GM21576 (cell line): ENCODE measurements at regions not wholly inside any gene's neighbourhood (a gene's known extent, or its start where the extent isn't known, plus 50 kb on each side); places are given as distances from the start of the nearest gene placed in this dataset.

Experiments used
- ATAC-seq: cut with Tn5 transposase; IDR thresholded peaks from one replicate; pipeline ENCODE4 v1.9.1; 2021; ENCODE audit warnings: mild to moderate bottlenecking, moderate library complexity; ENCODE audit not compliant: unreplicated experiment

DNA sequence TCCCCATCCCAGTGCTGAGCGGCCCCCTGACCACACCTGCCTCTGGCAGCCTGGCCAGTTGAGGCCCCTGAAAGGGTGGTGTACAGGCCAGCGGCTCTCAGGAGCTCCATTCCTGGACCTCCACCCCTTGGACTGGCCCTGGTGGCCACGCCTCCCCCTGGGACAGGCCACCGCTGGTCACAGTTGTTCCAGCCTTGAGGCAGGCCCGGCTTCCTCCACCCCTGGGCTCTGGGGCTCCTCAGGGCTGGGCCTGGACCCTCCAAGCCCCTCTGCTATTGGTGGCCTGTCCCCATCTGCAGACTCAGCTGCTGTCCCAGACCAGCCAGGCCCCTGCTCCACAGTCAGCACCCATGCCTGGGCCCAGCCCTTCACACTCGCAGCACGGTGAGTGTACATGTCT is 93.2 kb upstream of the NKX1-1 start:
- no peak for ATAC-seq

DNA sequence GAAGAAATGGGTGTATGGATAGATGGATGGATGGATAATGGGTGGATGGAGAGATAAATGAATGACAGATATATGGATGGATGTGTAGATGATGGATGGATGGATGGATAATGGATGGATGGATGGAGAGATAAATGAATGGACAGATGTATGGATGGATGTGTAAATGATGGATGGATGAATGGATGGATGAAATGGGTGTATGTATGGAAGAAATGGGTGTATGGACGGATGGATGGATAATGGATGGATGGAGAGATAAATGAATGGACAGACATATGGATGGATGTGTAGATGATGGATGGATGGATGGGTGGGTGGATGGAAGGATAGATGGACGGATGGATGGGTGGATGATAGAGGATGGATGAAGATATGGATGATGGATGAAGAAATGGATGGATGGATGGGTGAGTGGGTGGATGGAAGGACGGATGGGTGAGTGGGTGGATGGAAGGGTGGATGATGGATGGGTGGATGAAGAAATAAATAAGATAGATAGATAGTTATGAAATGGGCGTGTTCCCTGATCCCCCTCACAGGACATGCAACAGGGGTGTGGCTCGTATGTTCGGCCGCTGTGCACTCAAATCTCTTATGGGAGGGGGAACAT is 91.1 kb upstream of the NKX1-1 start:
- ATAC-seq: no peak

GRCh38 chr4:1496116-1496642 is 89.9 kb upstream of the NKX1-1 start:
- ATAC-seq: no peak

DNA sequence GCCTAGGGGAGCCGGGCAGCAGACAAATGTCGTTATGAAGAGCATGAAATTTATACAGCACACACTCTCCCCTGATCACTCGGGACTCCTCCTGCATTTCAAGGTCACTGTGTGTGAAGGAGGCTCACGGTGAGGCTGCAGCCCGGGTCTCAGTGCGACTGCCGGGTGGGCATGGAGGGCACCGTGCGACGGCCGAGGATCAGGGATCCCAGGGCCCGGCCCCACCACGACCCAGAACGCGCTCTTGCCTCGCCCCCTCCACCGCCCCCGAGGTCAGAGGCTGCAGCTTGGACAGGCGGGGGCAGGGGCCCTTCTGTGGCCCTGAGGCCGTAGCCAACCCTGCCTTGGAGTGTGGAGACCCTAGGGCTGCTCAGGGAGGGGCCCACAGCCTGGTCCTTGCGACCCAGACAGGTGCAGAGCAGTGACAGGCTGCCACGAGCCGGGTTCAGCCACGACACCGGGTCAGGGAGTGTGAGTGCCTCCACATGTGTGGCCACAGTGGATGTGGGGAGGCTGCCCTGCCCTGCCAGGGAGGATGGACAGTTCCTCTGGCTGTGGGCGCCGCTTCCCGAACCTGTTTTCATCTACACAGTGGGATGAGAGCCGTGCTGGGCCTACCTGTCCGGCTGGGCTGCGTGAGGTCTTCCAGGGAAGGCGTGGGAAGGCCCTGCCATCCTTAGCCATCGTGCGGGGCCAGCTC is 89.3 kb upstream of the NKX1-1 start:
- no peak for ATAC-seq

GRCh38 chr4:1494416-1495315 is 88.4 kb upstream of the NKX1-1 start:
- ATAC-seq: no peak

- no peak for ATAC-seq
Observed at GRCh38 chr4:1493540-1494287, 87.5 kb upstream of the NKX1-1 start.

GRCh38 chr4:1492651-1493539 is 86.7 kb upstream of the NKX1-1 start:
- no peak for ATAC-seq

GRCh38 chr4:1492142-1492457 is 85.9 kb upstream of the NKX1-1 start:
- ATAC-seq: no peak

DNA sequence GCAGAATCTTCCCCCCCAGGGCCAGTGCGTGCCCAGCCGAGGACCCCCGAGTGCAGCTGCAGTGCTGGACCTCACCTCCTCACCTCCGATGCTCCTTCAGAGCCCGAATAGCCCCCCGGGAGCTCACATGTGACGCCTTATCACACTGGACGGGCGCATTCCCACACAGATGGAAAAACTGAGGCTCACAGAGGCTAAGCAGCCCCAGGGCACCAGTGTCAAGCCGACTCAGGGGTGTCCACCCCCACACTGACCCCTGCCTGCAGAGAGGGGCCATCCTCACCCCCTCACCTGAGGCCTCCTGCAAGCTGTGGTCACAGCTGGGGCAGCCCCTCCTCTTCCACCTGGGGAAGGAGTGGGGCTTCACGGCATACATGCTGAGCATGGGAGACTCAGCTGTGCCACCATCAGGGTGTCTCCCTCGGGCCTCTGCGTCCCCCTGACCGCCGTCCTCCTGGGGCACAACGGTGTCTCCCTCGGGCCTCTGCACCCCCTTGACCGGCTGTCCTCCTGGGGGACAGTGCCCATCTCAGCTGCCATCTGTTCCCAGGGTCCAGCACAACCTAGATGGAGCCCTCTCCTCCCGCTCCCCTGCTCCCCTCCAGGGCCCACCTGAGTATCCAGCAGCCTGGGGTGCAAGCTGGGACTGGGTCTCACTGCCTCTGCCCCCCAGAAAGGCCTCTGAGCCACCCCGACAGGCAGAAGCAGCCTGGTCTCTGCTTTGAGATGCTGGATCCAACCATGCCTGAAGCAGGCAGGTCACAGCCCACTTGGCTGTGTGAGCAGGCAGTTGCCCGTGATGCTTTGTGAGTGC is 85.3 kb upstream of the NKX1-1 start:
- ATAC-seq: no peak

- no peak for ATAC-seq
Observed at GRCh38 chr4:1490654-1491327, 84.5 kb upstream of the NKX1-1 start.

GRCh38 chr4:1490011-1490653 is 83.9 kb upstream of the NKX1-1 start:
- no peak for ATAC-seq

GRCh38 chr4:1489639-1489995 is 83.4 kb upstream of the NKX1-1 start:
- no peak for ATAC-seq

- ATAC-seq: no peak
Observed at GRCh38 chr4:1488831-1489638, 82.8 kb upstream of the NKX1-1 start.

GRCh38 chr4:1488357-1488756 is 82.1 kb upstream of the NKX1-1 start:
- ATAC-seq: no peak

DNA sequence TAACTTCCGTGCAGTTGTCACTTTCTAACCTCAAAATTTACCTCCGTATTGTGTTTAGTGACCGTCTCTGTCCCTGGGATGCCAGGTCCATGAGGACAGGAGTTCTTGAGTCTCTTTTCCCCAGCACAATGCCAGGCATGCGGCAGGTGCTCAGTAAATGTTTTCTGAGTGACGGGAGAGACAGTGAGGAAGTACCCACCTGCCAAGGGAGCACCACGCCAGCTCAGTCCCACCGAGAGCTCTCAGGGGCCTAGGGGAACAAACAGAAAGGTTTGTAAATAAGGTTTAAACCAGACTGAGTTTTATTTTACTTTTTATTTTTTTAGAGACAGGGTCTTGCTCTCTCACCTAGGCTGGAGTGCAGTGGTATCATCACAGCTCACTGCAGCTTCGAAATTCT is 81.5 kb upstream of the NKX1-1 start:
- ATAC-seq: no peak

DNA sequence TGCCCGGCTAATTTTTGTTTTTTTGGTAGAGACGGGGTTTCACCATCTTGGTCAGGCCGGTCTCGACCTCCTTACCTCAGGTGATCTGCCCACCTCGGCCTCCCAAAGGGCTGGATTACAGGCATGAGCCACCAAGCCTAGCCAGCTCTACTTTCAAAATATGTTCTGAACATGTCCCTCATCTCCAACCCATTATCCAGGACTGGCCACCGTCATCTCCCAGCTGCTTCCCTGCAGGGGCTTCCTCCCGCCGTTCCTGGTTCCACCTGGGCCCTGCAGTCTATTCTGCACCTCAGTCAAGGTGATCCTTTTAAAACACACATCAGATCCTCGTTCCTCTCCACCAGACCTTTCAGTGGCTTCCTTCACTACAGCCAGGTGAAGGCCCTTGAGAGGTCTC is 80.9 kb upstream of the NKX1-1 start:
- ATAC-seq: no peak

DNA sequence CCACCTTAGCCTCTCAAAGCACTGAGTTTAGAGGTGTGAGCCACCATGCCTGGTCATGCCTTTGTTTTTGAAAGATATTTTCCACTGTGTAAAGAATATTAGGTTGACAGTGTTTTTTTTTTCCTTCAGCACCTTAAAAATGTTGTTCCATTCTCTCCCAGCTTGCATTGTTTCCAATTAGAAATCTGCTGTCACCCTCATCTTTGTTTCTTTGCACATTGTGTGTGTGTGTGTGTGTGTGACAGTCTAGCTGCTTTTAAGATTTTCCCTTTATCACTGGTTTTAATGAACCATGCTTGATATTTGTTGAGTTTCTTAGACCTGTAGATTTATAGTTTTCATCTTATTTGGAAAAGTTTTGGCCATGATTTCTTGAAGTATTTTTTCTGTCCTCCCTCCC is 79.0 kb upstream of the NKX1-1 start:
- ATAC-seq: no peak
